IMR-90 (cell line): ENCODE measurements at regions not wholly inside any gene's neighbourhood (a gene's known extent, or its start where the extent isn't known, plus 50 kb on each side); places are given as distances from the start of the nearest gene placed in this dataset.

Experiments
- ATAC-seq: fragments of 200-7000 bp; cut with Tn5 transposase; 2 replicates; pipeline ENCODE4 v1.9.1; 2020; ENCODE audit warnings: low read depth, mild to moderate bottlenecking, moderate library complexity
- BruUV-seq: library from RNA; stranded (reverse); fragments of 400-500 nt; replicated peaks from 2 replicates; lab custom pipeline; 2021; lab: Mats Ljungman, UMichigan
- CTCF ChIA-PET: fragments of 300-600 bp; formaldehyde crosslinking; extraction: SDS; loops from one replicate; lab custom pipeline; 2021; ENCODE audit warnings: antibody characterized with exemption; lab: Yijun Ruan, JAX
- POLR2A ChIA-PET: fragments of 300-600 bp; sonication (Branson Sonifier 250); formaldehyde crosslinking; loops from one replicate; lab custom pipeline; 2022; ENCODE audit warnings: antibody characterized with exemption; ENCODE audit not compliant: unreplicated experiment; lab: Charles Lee
- DNase-seq: peaks from one replicate; pipeline ENCODE4 v3.0.0; 2013
- H2AFZ ChIP-seq: replicated peaks from 2 replicates; pipeline ENCODE3; 2013; ENCODE audit warnings: low read length, mild to moderate bottlenecking; ENCODE audit not compliant: poor library complexity
- H2AK5ac ChIP-seq: 2 replicates; pipeline ENCODE4 v1.6.1; 2013; ENCODE audit warnings: low read depth, low read length, inconsistent platforms
- H2AK9ac ChIP-seq: replicated peaks from 2 replicates; pipeline ENCODE3; 2013; ENCODE audit warnings: mild to moderate bottlenecking, low read depth, low read length, moderate library complexity; ENCODE audit not compliant: poor library complexity
- H2BK120ac ChIP-seq: 2 replicates; pipeline ENCODE4 v1.6.1; 2013; ENCODE audit warnings: low read depth, low read length, inconsistent platforms
- H2BK15ac ChIP-seq: 3 replicates; pipeline ENCODE4 v1.6.1; 2013; ENCODE audit warnings: low read depth, low read length, inconsistent platforms
- H2BK20ac ChIP-seq: 2 replicates; pipeline ENCODE4 v1.6.1; 2013; ENCODE audit warnings: low read depth, mild to moderate bottlenecking, inconsistent platforms, low read length, moderate library complexity
- H2BK5ac ChIP-seq: 2 replicates; pipeline ENCODE4 v1.6.1; 2013; ENCODE audit warnings: mild to moderate bottlenecking, low read depth, low read length, inconsistent platforms; ENCODE audit not compliant: poor library complexity, severe bottlenecking
- H3K14ac ChIP-seq: replicated peaks from 2 replicates; pipeline ENCODE4 v1.6.1; 2013; ENCODE audit warnings: low read depth, low read length, inconsistent platforms
- H3K18ac ChIP-seq: 2 replicates; pipeline ENCODE4 v1.6.1; 2013; ENCODE audit warnings: low read depth, low read length, control low read depth
- H3K23ac ChIP-seq: 2 replicates; pipeline ENCODE4 v1.6.1; 2013; ENCODE audit warnings: low read depth, low read length, inconsistent platforms
- H3K27ac ChIP-seq: 2 replicates; pipeline ENCODE4 v1.5.1; 2013; ENCODE audit warnings: mild to moderate bottlenecking, control low read depth, low read length; ENCODE audit not compliant: insufficient read depth
- H3K27me3 ChIP-seq: 2 replicates; pipeline ENCODE4 v1.6.1; 2013; ENCODE audit warnings: low read length; ENCODE audit not compliant: control insufficient read depth, insufficient read depth
- H3K36me3 ChIP-seq: 2 replicates; pipeline ENCODE4 v1.6.1; 2013; ENCODE audit warnings: low read length, mixed read lengths; ENCODE audit not compliant: control insufficient read depth, insufficient read depth
- H3K4ac ChIP-seq: 2 replicates; pipeline ENCODE4 v1.6.1; 2013; ENCODE audit warnings: low read depth, low read length, inconsistent platforms
- H3K4me1 ChIP-seq: 2 replicates; pipeline ENCODE4 v1.6.1; 2013; ENCODE audit warnings: low read length, mixed read lengths; ENCODE audit not compliant: control insufficient read depth, insufficient read depth
- H3K4me2 ChIP-seq: 2 replicates; pipeline ENCODE4 v1.6.1; 2013; ENCODE audit warnings: low read depth, mild to moderate bottlenecking, control low read depth, low read length, moderate library complexity
- H3K4me3 ChIP-seq: 2 replicates; pipeline ENCODE4 v1.5.1; 2013; ENCODE audit warnings: low read depth, mild to moderate bottlenecking, control low read depth, low read length, moderate library complexity; ENCODE audit not compliant: insufficient read depth
- H3K56ac ChIP-seq: 2 replicates; pipeline ENCODE4 v1.6.1; 2013; ENCODE audit warnings: low read length, inconsistent platforms; ENCODE audit not compliant: insufficient read depth; ENCODE audit errors: extremely low read depth
- H3K79me1 ChIP-seq, 2 experiments: 2 replicates each; pipeline ENCODE4 v1.6.1; 2013; ENCODE audit warnings: low read length in 2 of 2, inconsistent platforms in 1 of 2, low read depth in 1 of 2
- H3K9ac ChIP-seq: 2 replicates; pipeline ENCODE4 v1.6.1; 2013; ENCODE audit warnings: low read depth, low read length, control low read depth
- H3K9me1 ChIP-seq: 2 replicates; pipeline ENCODE4 v1.6.1; 2013; ENCODE audit warnings: low read length, inconsistent platforms; ENCODE audit not compliant: insufficient read depth
- H3K9me3 ChIP-seq: 2 replicates; pipeline ENCODE4 v1.6.1; 2013; ENCODE audit warnings: low read length; ENCODE audit not compliant: control insufficient read depth, insufficient read depth
- H4K20me1 ChIP-seq: 2 replicates; pipeline ENCODE4 v1.6.1; 2013; ENCODE audit warnings: low read length, inconsistent platforms; ENCODE audit not compliant: insufficient read depth
- H4K5ac ChIP-seq: 2 replicates; pipeline ENCODE4 v1.6.1; 2013; ENCODE audit warnings: mild to moderate bottlenecking, low read depth, low read length, control low read depth
- H4K8ac ChIP-seq, 2 experiments: 2 replicates each; pipeline ENCODE4 v1.6.1; 2013; ENCODE audit warnings: low read depth in 2 of 2, low read length in 2 of 2, control low read depth in 1 of 2, inconsistent platforms in 1 of 2
- H4K91ac ChIP-seq: 2 replicates; pipeline ENCODE4 v1.6.1; 2013; ENCODE audit warnings: low read depth, low read length, inconsistent platforms; ENCODE audit not compliant: insufficient read depth
- BHLHE40 ChIP-seq: fragments of 150-350 bp; IDR thresholded peaks from 2 replicates; pipeline ENCODE4 v1.6.1; 2016; ENCODE audit warnings: mild to moderate bottlenecking, low read depth, low read length
- CEBPB ChIP-seq: IDR thresholded peaks from 2 replicates; pipeline ENCODE4 v1.6.1; 2012; ENCODE audit warnings: low read depth, low read length, improper control_type of control experiment
- CHD1 ChIP-seq: IDR thresholded peaks from 2 replicates; pipeline ENCODE4 v1.6.1; 2012; ENCODE audit warnings: low read depth, low read length, improper control_type of control experiment
- MAFK ChIP-seq: IDR thresholded peaks from 2 replicates; pipeline ENCODE4 v1.6.1; 2012; ENCODE audit warnings: low read depth, low read length, improper control_type of control experiment
- MXI1 ChIP-seq: IDR thresholded peaks from 2 replicates; pipeline ENCODE4 v1.6.1; 2012; ENCODE audit warnings: low read depth, mild to moderate bottlenecking, low read length, moderate library complexity, borderline replicate concordance
- NFE2L2 ChIP-seq: fragments of 150-350 bp; IDR thresholded peaks from 2 replicates; pipeline ENCODE4 v1.6.1; 2016; ENCODE audit warnings: low read depth, mild to moderate bottlenecking, low read length
- RAD21 ChIP-seq: IDR thresholded peaks from 2 replicates; pipeline ENCODE4 v1.6.1; 2012; ENCODE audit warnings: low read length, improper control_type of control experiment
- RCOR1 ChIP-seq: IDR thresholded peaks from 2 replicates; pipeline ENCODE4 v1.6.1; 2012; ENCODE audit warnings: mild to moderate bottlenecking, low read length, improper control_type of control experiment; ENCODE audit not compliant: insufficient replicate concordance
- WGBS, 2 experiments: methylation state at CpG; one replicate each; pipeline versions ENCODE4 v1.1.5 to v1.1.7; 2013; ENCODE audit warnings: missing lambda C conversion rate in 2 of 2; ENCODE audit not compliant: insufficient read length in 1 of 2; ENCODE audit errors: extremely low coverage in 2 of 2; 5-methylcytosine and 5-hydroxymethylcytosine counted together
- dilution Hi-C: fragments of 300-500 bp; cut with HindIII; formaldehyde crosslinking; loops from one replicate; pipeline ENCODE4 v1.14.3; 2018; ENCODE audit warnings: low sequenced_read_pairs; ENCODE audit not compliant: unreplicated experiment
- in situ Hi-C: fragments of 300-500 bp; cut with MboI; formaldehyde crosslinking; loops from 3 replicates; pipeline ENCODE4 v1.14.3; 2019; ENCODE audit warnings: low sequenced_read_pairs, inconsistent platforms, mixed read lengths
- intact Hi-C: fragments of 100-400 bp; cut with micrococcal nuclease; formaldehyde crosslinking; loops from 2 replicates; pipeline ENCODE4 v1.10.0; 2022
- TF ChIP-seq, protein P1 (sequence below): fragments of 150-350 bp; IDR thresholded peaks from 2 replicates; pipeline ENCODE4 v1.6.1; 2016; ENCODE audit warnings: low read depth, mild to moderate bottlenecking, low read length, moderate library complexity, borderline replicate concordance
- TF ChIP-seq, protein P2 (sequence below): fragments of 150-350 bp; IDR thresholded peaks from 2 replicates; pipeline ENCODE4 v1.6.1; 2017; ENCODE audit warnings: mild to moderate bottlenecking, antibody characterized with exemption, low read length, low read depth

DNA sequence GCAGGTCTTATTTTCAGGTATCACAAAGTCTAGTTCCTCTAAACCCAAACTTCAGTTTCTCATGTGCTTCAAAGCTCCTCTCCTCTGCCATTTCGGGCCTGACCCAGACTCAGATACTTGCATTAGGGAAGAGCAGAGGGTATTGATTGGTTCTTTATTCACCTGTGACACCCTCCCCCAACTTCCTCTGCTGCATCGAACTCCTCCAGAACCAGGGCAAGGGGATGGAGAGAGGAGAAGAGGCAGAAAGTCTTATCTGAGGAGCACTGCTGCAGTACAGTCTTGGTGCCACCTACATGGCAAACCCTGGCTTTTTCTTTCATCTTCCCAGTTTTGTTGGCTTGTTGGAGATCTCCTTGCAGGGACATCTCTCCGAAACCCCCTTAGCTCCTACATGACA, 96.0 kb upstream of the OSMR start:
- ChIA-PET CTCF (no interaction called here), POLR2A (no interaction called here)
- H4K8ac ChIP-seq = no peak overlapping the region
- no peaks in the 10 kb centered on the region for H4K20me1 ChIP-seq
- TF ChIP-seq MAFK = no peak
- no peak for TF ChIP-seq RCOR1
- no peak for TF ChIP-seq CEBPB
- no peak for TF ChIP-seq BHLHE40
- TF ChIP-seq, protein P1, sequence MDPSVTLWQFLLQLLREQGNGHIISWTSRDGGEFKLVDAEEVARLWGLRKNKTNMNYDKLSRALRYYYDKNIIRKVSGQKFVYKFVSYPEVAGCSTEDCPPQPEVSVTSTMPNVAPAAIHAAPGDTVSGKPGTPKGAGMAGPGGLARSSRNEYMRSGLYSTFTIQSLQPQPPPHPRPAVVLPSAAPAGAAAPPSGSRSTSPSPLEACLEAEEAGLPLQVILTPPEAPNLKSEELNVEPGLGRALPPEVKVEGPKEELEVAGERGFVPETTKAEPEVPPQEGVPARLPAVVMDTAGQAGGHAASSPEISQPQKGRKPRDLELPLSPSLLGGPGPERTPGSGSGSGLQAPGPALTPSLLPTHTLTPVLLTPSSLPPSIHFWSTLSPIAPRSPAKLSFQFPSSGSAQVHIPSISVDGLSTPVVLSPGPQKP = no peak
- TF ChIP-seq MXI1 = no peak
- no peak for TF ChIP-seq NFE2L2
- no peak for TF ChIP-seq RAD21
- TF ChIP-seq, protein P2, sequence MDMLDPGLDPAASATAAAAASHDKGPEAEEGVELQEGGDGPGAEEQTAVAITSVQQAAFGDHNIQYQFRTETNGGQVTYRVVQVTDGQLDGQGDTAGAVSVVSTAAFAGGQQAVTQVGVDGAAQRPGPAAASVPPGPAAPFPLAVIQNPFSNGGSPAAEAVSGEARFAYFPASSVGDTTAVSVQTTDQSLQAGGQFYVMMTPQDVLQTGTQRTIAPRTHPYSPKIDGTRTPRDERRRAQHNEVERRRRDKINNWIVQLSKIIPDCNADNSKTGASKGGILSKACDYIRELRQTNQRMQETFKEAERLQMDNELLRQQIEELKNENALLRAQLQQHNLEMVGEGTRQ = no peak
- no peak for TF ChIP-seq CHD1
- intact Hi-C loops = no loop called here
- no peaks in the 10 kb centered on the region for H3K79me1 ChIP-seq
- no peak overlapping the region for H3K4ac ChIP-seq
- H2AFZ ChIP-seq = no peak overlapping the region
- H4K5ac ChIP-seq = no peak overlapping the region
- no peak for DNase-seq
- no peak overlapping the region for H2AK9ac ChIP-seq
- H2BK5ac ChIP-seq = no peak overlapping the region
- no peak for ATAC-seq
- H3K4me1 ChIP-seq = peaks cover 2% of the 10 kb centered on the region; the same call in 1 of the 2 replicates
- H2BK20ac ChIP-seq = no peak overlapping the region
- no peak overlapping the region for H3K18ac ChIP-seq
- in situ Hi-C loops = no loop called here
- no peak overlapping the region for H2BK120ac ChIP-seq
- no peak overlapping the region for H3K4me2 ChIP-seq
- no peak overlapping the region for H3K9ac ChIP-seq
- no CpG with 5 or more reads among the region's 3 CpGs for WGBS, 2 experiments
- H2AK5ac ChIP-seq = peak overlapping the region; percentile 32; the same call in 1 of the 2 replicates
- no peak overlapping the region for H3K27ac ChIP-seq
- H3K23ac ChIP-seq = no peak overlapping the region
- H3K14ac ChIP-seq = no peak overlapping the region
- no peaks in the 10 kb centered on the region for H3K9me3 ChIP-seq
- no peaks in the 10 kb centered on the region for H3K36me3 ChIP-seq
- no peak overlapping the region for H2BK15ac ChIP-seq
- H4K91ac ChIP-seq = no peak overlapping the region
- H3K27me3 ChIP-seq = peaks cover 26% of the 10 kb centered on the region
- dilution Hi-C loops = no loop called here
- H3K4me3 ChIP-seq = no peak overlapping the region
- H3K9me1 ChIP-seq = no peaks in the 10 kb centered on the region
- H3K56ac ChIP-seq = no peak overlapping the region
- no TSS peak for BruUV-seq
